ENCODE measurements at regions not wholly inside any gene's neighbourhood (a gene's known extent, or its start where the extent isn't known, plus 50 kb on each side); places are given as distances from the start of the nearest gene placed in this dataset.

GRCh38 chrX:134148172-134148692 is 88.8 kb upstream of the CCDC160 start:
- H3K9me3 Mint-ChIP-seq = no peaks in the 10 kb centered on the region
- no peak overlapping the region for H3K27ac Mint-ChIP-seq
- no peak overlapping the region for H3K4me3 Mint-ChIP-seq
- no peak for TF ChIP-seq CTCF (IDR thresholded peaks at IDR 0.05)
- H3K36me3 Mint-ChIP-seq (ENCODE audit: low read depth) = no peaks in the 10 kb centered on the region
- H3K27me3 Mint-ChIP-seq (ENCODE audit: insufficient read depth) = no peaks in the 10 kb centered on the region
- no peak for DNase-seq
- H3K4me1 Mint-ChIP-seq (ENCODE audit: low read depth) = no peaks in the 10 kb centered on the region

- Mint-ChIP-seq H3K27me3 (ENCODE audit: insufficient read depth) (no peaks in the 10 kb centered on the region; the same call in 1 of the 2 replicates), H3K36me3 (ENCODE audit: low read depth) (no peaks in the 10 kb centered on the region), H3K9me3 (no peaks in the 10 kb centered on the region; the same call in 1 of the 2 replicates), H3K4me3 (no peak overlapping the region), H3K27ac (no peak overlapping the region), H3K4me1 (ENCODE audit: low read depth) (no peaks in the 10 kb centered on the region)
- TF ChIP-seq CTCF (IDR thresholded peaks at IDR 0.05) = no peak
- DNase-seq = no peak
Measured at GRCh38 chrX:134158821-134159512, 78.0 kb upstream of the CCDC160 start.

- Mint-ChIP-seq H3K9me3 (peaks cover 4% of the 10 kb centered on the region; the same call in 1 of the 2 replicates), H3K4me3 (no peak overlapping the region), H3K36me3 (ENCODE audit: low read depth) (no peaks in the 10 kb centered on the region), H3K4me1 (ENCODE audit: low read depth) (no peaks in the 10 kb centered on the region), H3K27me3 (ENCODE audit: insufficient read depth) (no peaks in the 10 kb centered on the region; the same call in 1 of the 2 replicates), H3K27ac (no peak overlapping the region)
- no peak for DNase-seq
- no peak for TF ChIP-seq CTCF (IDR thresholded peaks at IDR 0.05)
Measured at GRCh38 chrX:134161162-134161561, 75.8 kb upstream of the CCDC160 start.

GRCh38 chrX:134162032-134162431 is 75.0 kb upstream of the CCDC160 start:
- no peaks in the 10 kb centered on the region for H3K36me3 Mint-ChIP-seq (ENCODE audit: low read depth)
- H3K27me3 Mint-ChIP-seq (ENCODE audit: insufficient read depth) = no peaks in the 10 kb centered on the region; the same call in 1 of the 2 replicates
- H3K27ac Mint-ChIP-seq = no peak overlapping the region
- peaks cover 4% of the 10 kb centered on the region; the same call in 1 of the 2 replicates for H3K9me3 Mint-ChIP-seq
- H3K4me1 Mint-ChIP-seq (ENCODE audit: low read depth) = no peaks in the 10 kb centered on the region
- H3K4me3 Mint-ChIP-seq = no peak overlapping the region
- no peak for DNase-seq
- no peak for TF ChIP-seq CTCF (IDR thresholded peaks at IDR 0.05)

GRCh38 chrX:134163836-134164235 is 73.1 kb upstream of the CCDC160 start:
- no peak for DNase-seq
- Mint-ChIP-seq H3K4me1 (ENCODE audit: low read depth) (no peaks in the 10 kb centered on the region), H3K9me3 (peaks cover 4% of the 10 kb centered on the region; the same call in 1 of the 2 replicates), H3K27ac (no peak overlapping the region), H3K27me3 (ENCODE audit: insufficient read depth) (no peaks in the 10 kb centered on the region; the same call in 1 of the 2 replicates), H3K4me3 (no peak overlapping the region), H3K36me3 (ENCODE audit: low read depth) (no peaks in the 10 kb centered on the region)
- TF ChIP-seq CTCF (IDR thresholded peaks at IDR 0.05) = no peak
